ENCODE measurements at regions not wholly inside any gene's neighbourhood (a gene's known extent, or its start where the extent isn't known, plus 50 kb on each side); places are given as distances from the start of the nearest gene placed in this dataset.

GRCh38 chr16:86396422-86396821 lies 113.9 kb upstream of the FOXF1 start:
- TF ChIP-seq CTCF (IDR thresholded peaks at IDR 0.05) (no peak), POLR2AphosphoS5 (IDR thresholded peaks at IDR 0.05) (no peak), EP300 (IDR thresholded peaks at IDR 0.05) (no peak), POLR2A (IDR thresholded peaks at IDR 0.05) (no peak)
